ENCODE measurements at regions not wholly inside any gene's neighbourhood (a gene's known extent, or its start where the extent isn't known, plus 50 kb on each side); places are given as distances from the start of the nearest gene placed in this dataset.
"Not testable (repeated sequence)": the region's sequence is repeated elsewhere in the genome, so short reads cannot be mapped to it uniquely, and the experiment has no call there.

DNA sequence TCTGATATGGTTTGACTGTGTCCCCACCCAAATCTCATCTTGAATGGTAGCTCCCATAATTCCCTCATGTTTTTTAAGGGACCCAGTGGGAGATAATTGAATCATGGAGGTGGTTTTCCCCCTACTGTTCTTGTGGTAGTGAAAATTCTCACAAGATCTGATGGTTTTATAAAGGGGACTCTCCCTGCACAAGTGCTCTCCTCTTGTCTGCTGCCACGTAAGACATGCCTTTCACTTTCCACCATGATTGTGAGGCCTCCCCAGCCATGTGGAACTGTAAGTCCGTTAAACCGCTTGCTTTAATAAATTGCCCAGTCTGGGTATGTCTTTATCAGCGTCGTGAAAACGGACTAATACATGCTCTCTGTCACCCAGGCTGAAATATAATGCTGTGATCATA is 200.9 kb upstream of the SLIT2 start:
- DNase-seq (ENCODE audit: low read depth, low spot score): no peak

DNA sequence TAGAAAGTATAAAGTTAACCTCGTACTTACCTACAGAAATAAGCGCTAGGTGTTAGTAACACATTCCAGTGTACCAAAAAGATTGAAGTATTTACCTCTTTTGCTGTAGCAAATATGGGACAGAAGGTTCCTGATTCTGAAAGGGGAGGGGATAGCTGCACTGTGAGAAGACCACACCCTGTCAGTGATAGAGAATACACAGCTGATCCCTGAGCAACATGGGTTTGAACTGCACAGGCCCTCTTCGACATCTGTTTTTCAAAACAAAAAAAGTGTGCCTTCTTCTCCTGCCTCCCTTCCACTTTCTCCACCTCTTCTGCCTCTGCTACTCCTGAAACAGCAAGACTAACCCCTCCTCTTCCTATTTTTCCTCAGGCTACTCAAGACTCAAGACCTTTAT is 201.8 kb upstream of the SLIT2 start:
- DNase-seq (ENCODE audit: low read depth, low spot score): no peak

DNA sequence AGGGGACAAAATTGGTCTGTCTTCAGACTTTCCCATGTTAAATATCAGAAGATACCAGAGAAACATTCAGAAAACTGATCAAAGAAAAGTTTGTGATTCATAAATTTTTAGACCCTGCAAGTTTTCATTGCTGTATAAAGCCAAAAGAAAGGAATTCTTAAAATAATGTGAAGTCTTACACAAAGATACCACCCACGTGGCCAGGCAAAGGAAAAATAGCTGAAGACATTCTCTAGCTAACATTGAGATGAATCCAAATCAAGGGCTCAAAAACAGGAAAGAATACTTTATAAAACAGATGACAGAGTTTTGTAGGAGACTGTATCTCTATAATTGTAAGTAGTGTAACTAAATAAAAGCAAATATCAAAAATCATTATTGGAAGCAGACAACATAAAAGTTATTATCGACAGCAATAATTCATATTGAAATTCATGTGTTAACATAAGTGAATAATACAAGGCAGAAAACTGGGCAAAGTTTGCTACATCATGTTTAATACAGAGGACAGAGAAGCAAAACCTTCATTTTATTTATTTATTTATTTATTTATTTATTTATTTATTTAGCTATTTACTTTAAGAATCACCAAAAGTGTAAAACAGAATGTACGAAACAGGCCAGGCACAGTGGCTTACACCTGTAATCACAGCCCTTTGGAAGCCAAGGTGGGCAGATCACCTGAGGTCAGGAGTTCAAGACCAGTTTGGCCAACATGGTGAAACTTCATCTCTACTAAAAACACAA is 204.6 kb upstream of the SLIT2 start:
- no peak for DNase-seq (ENCODE audit: low read depth, low spot score)

DNA sequence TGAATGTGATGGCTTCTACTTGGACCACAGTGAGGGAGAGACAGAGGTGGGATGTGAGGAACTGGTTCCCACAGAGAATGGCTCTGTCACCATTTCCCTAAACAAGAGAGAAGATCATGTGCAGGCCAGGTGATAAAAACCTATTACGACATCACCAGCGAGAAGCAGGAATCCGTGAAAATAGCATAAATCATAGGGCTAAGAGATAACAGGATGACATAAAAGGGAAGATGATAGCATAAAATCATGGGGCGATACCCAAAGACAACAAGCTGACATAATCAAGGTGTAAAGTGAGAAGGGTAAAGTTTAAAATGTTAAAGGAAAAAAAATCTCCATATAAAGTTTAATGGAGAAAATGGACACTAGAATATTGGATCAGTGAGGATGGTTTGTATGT is 205.5 kb upstream of the SLIT2 start:
- no peak for DNase-seq (ENCODE audit: low read depth, low spot score)

DNA sequence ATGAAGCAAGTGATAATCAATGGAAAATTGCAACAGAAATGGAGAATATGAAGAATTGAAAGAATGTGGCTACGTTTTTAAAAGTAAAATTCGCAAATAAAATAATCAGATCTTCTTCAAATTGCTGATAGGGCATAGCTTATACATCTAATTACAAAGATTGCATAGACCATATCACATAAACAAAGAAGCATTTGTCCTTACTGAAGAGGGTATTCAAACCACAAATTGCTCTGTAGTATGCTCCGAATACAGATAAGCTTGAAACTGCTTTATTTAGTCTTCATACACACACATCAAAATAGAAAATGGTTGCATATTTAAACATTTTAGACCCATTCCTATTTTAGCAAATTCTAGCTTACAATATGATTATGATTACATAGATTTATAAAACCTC is 206.7 kb upstream of the SLIT2 start:
- no peak for DNase-seq (ENCODE audit: low read depth, low spot score)

DNA sequence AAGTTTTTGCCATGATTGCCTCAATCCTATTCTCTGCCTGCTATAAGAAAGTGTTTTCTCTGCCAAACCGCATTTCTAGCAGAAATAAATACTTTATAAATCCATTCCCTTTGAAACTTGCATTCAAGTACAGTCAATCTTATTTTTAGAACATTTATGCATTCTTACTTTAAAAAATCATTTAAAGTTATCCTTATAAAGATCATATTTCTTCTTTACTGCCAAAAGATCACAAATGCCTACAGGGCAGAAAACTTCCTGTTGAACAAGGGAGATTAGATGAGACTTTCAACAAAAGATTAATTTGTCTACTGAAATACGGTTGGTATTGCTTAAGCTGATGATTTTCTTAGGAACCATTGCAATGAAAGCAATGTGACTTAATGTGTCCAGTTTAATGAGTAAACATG is 207.2 kb upstream of the SLIT2 start:
- DNase-seq (ENCODE audit: low read depth, low spot score): no peak

DNA sequence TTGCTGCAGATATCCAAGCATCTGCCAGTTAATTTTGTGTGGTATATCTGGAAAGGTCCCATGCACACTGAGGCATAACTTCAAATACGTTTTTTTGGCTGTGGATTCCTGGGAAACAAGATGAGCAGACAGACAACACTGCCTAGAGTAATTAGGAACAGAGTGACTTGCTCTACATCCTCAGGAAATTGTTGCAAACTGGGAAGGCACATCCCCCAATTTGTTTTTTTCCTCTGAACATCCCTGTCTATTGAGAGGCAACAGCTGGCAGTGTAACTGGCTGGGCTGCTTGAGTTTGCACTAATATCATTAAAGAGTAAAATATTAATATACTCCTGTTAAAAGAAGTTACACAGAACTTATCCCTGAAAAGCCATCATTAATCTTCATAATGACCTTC is 207.7 kb upstream of the SLIT2 start:
- DNase-seq (ENCODE audit: low read depth, low spot score): no peak

DNA sequence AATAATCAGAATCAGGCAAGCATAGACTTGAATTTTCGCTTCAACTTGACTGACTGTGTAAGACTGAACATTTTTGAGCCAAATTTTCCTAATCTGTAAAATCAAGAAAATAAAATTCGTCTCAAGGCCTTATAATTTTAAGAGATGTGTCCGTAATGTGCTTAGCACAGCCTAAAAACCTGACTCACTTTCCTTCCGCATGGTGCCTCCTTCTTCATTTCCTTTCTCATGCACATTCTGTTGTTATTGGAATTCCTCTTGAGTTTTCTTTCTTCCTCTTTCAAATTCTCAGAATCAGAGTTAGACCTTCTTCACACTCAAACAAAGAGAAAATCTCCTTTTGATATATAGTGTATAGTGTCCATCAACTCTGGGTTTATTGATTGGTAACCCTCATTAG is 208.9 kb upstream of the SLIT2 start:
- no peak for DNase-seq (ENCODE audit: low read depth, low spot score)

DNA sequence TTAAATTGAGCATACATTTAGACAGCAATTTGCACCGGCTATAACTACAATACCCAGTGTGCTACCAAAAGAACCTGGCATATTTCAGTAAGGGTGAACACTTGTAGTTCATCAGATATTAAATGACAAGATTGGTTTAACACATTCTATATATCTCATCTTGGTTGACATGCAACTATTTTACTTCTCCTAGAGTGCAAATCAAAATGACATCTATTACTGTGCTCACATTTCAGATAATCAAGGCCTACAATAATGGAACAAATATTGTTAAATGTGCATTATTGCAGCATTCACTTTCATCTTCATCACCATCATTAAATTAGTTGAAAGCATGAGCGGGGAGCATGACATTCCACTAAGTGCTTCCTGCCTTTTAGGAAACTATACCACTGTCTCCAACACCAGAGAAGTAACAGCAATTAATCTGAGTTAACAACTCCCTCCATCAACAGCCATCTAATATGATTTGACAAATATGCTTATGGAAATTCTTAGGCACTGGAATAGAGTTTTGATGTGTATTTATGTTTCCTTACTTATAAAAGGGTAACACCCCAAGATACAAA is 209.8 kb upstream of the SLIT2 start:
- no peak for DNase-seq (ENCODE audit: low read depth, low spot score)

DNA sequence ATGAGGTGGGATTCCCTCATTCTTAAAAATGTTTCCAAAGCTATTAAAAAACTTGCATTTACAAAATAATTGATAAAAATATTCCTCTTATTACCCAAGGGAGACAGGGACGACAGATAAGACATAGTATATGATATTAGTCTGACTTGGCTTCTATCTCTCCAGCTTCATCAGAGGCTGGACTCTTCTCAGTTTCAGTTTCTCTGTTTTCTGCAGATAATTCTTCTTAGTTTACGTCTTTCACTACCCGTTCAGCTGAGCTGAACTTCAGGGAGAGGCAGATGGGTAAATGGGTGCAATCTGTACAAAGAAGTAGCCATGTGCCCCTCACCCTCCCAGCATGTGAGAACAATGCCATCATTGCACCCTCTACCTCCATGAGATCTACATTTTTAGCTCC is 214.0 kb upstream of the SLIT2 start:
- no peak for DNase-seq (ENCODE audit: low read depth, low spot score)

DNA sequence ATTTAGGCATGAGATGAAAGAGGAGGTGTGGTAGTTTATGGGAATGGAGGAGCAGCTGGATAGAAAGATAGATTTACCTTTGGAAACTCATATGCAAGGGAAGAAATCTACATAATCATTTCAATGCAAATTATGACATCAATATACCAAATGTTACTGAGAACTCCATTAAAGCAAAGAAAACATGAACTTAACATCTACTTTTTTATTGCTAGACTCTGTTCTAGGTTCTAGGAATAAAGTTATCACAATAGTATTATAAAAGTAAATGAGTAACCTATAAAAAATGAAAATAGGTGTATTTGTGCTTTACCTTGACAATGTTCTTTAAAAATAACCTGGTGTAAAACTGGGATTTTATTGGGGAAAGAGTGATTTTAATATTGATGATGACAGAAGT is 221.6 kb upstream of the SLIT2 start:
- no peak for DNase-seq (ENCODE audit: low read depth, low spot score)

DNA sequence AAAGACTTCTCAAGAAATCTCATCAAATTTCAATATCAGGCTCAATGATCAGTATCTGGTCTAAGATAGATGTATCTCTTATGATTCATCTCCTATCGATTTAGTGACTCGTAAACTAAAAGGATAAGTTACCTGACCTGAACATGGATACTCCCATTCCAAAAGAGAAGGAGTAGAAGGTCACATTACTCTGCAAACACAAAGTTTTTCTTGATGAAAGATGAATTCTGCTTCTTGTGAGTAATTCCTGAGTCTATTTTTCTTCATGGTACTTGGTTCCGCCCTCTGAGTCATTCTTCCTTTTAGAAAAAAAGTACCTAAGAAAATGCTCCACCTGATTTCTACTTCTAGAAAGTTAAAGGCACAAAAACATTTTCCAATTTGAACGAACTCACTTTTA is 223.1 kb upstream of the SLIT2 start:
- no peak for DNase-seq (ENCODE audit: low read depth, low spot score)

DNA sequence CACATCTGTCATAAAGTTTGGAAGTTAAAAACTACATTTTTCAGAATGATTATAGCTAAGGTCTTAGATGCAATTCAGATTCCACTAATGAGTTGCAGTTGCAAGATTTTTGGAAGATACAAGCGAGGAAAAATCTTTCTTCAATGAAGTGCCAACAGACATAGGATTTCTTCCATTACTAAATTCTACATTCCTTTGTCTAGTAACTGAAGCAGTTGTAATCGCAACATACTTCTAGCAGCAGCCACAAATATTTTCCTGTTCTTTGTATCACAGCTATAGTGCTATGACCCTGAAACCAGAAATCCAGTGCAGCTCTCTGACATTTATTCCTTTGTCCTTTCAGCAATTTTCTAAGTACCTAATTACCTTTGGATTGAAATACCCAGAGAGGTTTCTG is 225.2 kb upstream of the SLIT2 start:
- DNase-seq (ENCODE audit: low read depth, low spot score): no peak

DNA sequence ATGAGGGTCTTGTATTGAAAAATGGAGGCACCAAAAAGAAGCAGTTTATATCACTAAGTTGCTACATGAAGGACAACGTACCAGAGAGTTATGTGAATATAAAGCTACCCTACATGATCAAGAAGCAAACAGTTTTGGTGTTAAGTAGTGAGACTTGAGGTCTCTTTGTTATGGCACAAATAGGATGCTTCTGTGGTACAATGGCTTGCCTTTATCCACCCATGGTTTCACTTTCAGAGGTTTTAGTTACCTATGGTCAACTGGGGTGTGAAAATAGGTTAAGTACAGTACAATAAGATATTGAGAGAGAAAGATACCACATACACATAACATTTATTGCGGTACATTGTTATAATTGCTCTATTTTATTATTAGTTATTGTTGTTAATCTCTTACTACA is 229.2 kb upstream of the SLIT2 start:
- DNase-seq (ENCODE audit: low read depth, low spot score): no peak

DNA sequence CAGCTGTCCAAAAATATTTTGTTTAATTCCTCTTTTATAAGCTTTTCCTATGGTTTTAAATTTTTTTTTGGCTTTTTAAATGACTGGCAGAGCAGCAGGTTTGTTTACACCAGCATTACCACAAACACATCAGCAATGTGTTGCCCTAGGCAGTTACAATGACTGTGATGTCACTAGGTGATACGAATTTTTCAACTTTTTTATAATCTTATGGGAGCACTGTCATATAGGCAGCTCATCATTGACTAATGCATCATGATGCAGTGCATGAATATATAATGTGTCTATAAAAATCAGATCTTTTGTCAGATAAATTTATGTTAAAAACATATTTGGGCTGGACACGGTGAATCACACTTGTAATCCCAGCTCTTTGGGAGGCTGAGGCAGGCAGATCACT is 231.6 kb upstream of the SLIT2 start:
- no peak for DNase-seq (ENCODE audit: low read depth, low spot score)

DNA sequence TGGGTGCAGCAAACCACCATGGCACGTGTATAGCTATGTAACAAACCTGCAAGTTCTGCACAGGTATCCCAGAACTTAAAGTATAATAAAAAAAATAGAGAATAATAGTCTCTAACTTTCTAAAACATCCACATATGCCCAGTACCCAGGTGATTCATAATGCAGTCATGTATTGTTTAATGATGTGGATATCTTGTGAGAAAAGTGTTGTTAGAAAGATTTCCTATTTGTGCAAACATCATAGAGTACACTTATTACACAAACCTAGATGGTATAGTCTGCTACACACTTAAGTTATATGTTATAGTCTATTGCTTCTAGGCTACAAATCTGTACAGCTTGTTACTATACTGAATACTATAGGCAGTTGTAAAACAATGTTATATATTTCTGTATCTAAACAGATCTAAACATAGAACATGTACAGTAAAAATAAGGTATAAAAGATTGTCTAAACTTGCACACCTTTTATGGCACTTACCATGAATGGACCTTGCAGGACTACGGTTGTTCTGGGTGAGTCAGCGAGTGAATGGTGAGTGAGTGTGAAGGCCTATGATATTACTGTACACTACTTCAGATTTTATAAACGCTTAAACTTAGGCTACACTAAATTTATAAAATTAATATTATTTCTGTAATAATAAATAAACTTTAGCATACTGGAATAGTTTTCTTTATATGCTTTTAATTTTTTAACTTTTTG is 232.2 kb upstream of the SLIT2 start:
- DNase-seq (ENCODE audit: low read depth, low spot score): no peak

DNA sequence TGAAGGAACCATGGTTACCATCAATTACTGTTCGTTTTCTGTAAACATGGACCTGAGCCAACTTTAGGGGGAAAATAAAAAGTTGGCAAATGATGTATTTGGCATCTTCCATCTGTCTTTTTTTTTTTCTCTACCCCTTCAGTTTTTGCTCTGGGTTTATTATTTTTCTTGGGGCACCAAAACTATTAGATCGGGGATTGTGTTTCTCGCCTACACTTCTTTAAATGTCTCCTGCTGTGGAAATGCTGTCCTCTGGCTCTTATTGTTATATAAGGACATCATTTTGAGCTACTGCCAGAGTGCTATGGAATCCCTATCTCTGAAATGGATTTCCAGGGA is 234.0 kb upstream of the SLIT2 start:
- no peak for DNase-seq (ENCODE audit: low read depth, low spot score)

DNA sequence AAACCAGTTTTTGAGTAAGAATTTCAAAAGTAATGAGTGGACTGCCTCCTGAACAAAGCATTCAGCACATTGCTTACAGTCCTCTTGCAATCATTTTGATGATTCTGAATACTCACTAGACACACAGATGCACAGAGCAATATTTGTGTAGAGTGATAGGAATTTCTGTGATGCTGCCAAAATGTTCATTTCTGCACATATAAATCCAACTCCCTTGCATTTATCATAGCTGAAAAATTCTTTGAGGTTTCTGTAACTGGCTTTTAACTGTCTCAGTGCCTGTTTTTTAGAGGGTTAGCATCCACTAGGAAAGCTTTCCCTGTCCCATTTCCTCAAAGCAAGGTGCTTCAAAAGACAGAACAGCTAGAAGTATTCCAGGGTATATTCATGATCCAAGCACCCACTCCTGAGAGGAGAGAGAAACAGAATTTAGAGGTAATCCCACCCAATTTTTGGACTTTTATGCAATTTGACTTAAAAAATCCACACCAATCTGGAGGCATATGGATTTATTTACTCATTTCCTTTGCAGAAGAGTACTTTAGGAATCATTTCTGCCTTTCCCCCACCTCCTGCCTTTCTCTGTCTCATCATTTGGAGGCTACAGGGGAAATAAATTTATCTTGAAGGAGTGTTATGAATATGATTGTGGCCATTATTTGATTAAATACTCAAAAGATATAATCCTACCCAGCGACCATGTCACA is 234.5 kb upstream of the SLIT2 start:
- no peak for DNase-seq (ENCODE audit: low read depth, low spot score)

DNA sequence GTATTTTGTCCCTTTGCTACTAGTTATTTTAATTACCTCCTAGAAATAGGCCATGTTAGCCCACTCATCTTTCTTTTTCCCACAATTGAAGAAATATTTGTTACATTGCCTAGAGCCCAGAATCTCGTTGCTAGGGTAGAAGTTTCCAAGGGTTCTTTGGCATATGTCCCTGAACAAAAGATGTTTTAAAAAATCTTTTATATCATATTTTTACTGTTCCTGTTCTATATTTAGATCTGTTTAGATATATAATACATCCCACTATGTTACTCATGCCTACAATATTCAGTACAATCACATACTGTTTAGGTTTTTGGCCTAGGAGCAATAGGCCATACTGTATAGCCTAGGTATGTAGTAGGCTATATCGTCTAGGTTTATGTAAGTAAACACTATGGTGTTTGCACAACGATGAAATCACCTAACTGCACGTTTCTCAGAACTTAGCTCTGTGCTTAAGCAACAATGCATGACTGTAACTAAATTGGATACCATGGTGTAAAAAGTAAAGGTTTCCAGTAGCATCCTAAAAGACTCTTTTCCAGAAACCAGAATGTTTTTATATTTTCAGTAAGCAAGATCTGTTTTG is 236.0 kb upstream of the SLIT2 start:
- no peak for DNase-seq (ENCODE audit: low read depth, low spot score)

DNA sequence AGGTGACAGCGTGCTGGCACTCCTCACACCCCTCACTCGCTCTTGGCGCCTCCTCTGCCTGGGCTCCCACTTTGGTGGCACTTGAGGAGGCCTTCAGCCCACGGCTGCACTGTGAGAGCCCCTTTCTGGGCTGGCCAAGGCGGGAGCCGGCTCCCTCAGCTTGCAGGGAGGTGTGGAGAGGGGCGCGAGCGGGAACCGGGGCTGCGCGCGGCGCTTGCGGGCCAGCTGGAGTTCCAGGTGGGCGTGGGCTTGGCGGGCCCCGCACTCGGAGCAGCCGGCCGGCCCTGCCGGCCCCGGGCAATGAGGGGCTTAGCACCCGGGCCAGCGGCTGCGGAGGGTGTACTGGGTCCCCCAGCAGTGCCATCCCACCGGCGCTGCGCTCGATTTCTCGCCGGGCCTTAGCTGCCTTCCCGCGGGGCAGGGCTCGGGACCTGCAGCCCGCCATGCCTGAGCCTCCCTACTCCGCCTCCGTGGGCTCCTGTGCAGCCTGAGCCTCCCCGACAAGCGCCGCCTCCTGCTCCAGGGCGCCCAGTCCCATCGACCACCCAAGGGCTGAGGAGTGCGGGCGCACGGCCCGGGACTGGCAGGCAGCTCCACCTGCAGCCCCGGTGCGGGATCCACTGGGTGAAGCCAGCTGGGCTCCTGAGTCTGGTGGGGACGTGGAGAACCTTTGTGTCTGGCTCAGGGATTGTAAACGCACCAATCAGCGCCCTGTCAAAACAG is 247.7 kb upstream of the SLIT2 start:
- DNase-seq (ENCODE audit: low read depth, low spot score): not testable (repeated sequence)

DNA sequence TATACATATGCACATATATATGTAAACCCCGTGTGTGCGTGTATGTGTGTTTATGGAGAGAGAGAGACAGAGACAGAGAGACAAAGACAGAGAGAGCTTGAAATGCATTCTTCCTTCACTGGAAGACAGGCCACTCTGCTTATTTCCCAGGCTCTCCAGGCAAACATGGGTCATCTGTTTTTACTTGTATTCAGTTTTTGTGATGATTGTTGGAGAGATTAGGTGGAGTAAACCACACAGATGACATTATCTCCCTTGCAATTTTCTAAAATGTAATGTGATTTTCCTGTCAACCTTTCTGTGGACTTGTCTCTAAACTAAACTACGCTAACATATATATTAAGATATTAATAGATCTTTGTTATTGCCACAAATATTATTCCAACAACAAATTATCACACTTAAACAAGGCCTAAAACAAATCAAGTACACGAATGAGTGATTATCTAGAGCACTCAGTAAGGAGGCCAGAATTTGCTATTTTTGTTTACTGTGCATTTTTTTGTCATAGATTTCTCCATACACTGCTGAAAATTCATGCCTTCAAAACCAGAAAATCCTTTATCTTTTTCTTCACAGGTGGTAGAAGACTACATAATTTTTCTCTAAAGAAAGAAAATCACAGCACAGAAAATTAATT is 251.8 kb upstream of the SLIT2 start:
- DNase-seq (ENCODE audit: low read depth, low spot score): no peak

Measured in smooth muscle cell of the brain vasculature (primary cell).